GM18498 (cell line): ENCODE measurements at regions not wholly inside any gene's neighbourhood (a gene's known extent, or its start where the extent isn't known, plus 50 kb on each side); places are given as distances from the start of the nearest gene placed in this dataset.
"Not testable (repeated sequence)": the region's sequence is repeated elsewhere in the genome, so short reads cannot be mapped to it uniquely, and the experiment has no call there.

Source experiments
- ATAC-seq: cut with Tn5 transposase; IDR thresholded peaks from one replicate; pipeline ENCODE4 v1.9.1; 2021; ENCODE audit warnings: mild to moderate bottlenecking, moderate library complexity; ENCODE audit not compliant: unreplicated experiment

DNA sequence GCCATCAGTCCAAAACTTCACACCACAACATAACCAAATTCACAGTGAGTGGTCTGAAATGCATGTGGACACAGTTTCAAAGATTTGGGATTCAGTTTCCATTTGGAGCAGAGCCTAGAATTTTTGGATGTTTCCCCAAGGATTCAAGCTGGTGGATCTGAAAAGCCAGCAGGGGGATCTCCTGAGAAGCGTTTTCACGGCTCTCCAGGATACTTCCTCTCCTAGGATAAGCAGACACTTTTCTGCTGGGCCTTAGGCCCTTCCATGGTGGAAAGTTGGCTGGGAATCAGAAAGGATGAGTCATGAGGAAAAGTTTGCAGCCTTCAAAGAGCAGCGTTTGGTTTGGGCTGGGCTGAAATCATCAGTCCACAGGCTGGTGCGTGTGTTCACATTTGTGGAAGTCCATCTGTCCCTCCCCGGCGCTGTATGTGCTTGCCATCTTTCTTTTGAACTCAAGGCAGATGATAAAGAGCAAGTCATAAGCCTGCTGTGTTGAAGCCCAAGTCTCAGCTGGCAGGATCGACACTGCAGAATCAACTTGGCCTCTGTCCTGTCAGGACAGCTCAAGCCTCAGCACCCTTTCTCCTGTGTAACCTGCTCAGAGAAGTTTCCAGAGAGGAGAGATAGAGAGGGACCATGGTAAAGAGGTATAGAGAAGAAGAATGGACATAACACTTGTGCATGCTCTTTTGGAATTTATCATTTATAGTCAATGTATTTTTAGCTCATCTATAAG lies 152.6 kb upstream of the MSX2 start:
- no peak for ATAC-seq

DNA sequence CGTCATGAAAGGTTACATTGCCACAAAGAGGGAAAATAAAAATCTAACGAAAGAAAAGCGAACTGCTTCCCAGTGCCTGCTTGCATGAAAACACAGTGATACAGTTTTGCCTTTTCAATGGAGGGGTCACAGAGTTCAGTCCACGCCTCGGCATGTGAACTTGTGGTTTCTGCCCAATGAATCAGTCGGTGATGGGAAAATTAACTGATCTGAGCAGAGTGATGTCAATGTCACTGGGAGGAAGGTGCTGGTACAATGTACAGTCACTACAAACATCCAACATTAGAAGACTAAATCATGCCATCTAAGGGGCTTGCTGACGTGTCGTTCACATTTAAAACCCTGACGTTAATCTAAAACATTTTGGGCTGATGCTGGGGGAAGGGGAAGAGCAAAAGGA lies 151.8 kb upstream of the MSX2 start:
- no peak for ATAC-seq

DNA sequence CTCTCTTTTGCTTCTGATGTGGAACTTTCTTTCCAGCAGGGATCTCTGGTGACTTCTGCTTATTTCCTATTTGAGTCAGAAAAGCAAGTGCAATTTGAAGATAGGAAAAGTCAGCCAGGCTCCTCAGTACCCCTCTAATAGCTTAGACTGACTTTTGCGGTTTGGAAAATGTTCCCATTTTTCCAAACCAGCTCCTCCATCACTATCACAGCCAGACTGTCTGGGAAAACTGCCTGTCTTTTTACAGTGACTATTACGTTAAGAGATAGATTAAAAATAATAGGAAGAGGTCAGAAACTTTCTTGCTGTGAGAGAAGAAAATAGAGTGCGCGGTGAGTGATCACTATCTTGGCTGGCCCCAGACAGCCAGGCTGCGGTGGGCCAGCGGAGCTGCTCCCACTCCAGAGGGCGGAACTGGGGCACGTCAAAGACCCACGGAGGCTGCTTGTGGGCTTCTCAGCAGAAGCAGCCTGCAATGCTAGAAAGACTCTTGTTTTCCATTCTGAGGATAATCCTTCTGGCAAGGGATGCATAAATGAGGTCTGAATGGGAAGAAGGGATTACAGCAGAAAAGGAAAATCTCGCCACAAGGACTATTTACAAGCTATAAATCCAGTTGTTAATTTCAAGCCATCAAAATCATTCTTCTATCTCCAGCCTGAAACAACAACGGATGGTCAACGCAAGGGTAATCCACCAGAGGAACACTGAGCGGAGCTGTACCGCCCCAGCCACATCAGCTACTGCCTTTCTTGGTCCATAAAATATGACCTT lies 151.0 kb upstream of the MSX2 start:
- no peak for ATAC-seq

DNA sequence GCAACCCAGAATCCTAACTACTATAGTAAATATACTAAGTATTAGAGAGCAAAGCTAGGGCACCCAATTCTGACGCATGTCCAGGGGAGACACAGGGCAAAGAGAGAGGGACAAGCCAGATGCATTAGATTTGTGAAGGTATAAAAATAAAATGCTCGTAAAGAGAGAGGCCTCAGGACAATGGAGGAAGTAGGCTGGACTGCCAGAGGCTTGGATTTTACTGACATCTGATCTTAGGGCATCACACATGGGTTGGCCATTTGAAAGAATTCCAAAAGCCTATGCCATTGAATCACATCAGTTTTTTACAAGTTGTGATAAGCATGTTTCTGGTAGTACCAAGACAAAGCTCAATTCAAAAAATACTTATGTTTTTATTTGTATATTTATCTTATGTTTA lies 149.3 kb upstream of the MSX2 start:
- no peak for ATAC-seq

DNA sequence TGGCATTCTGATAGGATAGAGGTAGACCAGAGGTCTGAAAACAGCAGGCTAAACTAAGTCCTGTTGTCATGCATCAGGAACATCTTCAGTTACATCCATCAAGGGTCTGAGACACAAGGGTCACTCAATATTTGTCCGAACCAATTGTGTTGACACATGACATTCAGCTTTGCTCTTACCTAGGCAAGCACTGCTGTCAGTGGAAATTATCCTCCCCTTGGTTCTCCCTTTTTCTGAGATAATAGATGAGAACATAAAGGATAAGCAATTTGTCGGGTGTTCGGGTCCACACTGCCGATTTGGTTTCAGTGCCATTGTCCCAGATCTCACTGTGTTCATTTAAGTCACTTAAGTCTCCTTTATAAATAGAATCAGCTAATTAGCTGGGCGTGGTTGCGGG lies 148.3 kb upstream of the MSX2 start:
- no peak for ATAC-seq

DNA sequence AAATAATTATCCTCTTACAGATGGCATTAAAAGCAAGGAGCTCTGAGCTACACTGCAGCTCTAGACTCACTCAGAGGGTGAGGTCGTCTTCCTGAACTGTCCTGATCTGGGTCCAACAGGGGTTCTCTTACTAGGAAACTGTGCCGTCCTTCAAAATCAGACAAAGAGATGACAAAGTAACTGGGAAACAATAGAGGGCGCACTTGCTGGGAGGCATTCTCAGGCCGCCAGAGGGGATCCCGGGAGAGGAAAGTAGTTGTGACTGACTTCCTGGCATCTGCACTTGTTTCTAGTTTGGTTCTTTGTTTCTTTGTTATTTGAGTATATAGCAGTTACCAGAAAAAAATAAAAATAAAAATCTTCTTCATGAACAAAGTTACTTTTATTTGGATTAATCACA lies 142.9 kb upstream of the MSX2 start:
- no peak for ATAC-seq

DNA sequence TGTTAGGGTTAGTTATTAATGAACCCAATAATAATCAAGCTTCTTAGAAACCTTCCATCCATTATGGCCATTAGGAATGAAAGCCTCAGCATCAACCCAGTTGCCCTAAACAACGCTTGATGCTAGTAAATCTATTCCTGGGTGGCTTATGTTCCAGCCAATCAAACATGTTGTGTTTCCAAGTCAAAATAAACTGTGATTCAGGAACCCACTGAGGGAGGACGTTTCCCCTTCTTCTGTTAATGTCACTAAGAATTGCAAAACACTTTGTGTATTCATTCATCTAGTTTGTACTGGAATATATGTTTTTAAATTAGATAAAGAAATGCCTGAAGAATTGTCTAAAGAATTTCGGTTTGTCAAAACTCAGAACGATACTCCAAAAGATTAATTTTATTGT lies 142.5 kb upstream of the MSX2 start:
- no peak for ATAC-seq

DNA sequence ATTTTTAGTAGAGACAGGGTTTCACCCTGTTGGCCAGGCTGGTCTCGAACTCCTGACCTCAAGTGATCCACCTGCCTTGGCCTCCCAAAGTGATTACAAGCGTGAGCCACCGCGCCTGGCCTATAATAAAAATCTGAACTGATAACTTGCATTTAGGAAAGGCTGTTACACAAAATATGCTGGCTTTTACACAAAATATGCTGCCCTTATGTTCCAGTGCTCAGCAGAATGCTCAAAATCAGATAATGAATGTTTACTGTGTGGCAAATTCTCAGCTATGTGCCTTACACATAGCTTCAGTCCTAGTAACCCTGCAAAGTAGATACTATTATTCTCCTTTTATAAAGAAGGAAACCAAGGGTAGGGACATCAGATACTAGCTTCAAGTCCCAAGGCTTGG lies 141.3 kb upstream of the MSX2 start:
- ATAC-seq, result no peak

DNA sequence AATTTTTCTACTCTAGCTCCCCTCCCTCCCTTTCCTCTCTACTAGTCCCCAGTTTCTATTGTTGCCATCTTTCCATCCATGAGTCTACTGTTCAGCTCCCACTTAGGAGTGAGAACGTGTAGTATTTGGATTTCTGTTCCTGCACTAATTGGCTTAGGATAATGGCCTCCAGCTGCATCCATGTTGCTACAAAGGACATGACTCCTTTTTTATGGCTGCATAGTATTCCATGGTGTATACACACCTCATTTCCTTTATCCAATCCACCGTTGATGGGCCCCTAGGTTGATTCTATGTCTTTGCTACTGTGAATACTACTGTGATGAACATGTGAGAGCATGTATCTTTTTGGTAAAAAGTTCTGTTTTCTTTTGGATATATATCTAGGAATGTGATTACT lies 138.9 kb upstream of the MSX2 start:
- no peak for ATAC-seq

DNA sequence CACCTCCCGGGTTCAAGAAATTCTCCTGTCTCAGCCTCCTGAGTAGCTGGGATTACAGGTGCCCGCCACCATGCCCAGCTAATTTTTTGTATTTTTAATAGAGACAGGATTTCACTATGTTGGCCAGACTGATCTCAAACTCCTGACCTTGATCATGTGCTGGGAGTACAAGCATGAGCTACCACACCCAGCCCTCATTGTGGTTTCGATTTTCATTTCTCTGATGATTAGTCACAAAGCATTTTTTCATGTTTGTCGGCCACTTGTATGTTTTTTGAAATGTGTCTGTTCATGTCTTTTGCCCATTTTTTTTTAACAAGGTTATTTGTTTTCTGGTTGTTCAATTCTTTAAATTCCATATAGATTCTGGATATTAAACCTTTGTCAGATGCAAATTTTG lies 138.2 kb upstream of the MSX2 start:
- ATAC-seq, result not testable (repeated sequence)

DNA sequence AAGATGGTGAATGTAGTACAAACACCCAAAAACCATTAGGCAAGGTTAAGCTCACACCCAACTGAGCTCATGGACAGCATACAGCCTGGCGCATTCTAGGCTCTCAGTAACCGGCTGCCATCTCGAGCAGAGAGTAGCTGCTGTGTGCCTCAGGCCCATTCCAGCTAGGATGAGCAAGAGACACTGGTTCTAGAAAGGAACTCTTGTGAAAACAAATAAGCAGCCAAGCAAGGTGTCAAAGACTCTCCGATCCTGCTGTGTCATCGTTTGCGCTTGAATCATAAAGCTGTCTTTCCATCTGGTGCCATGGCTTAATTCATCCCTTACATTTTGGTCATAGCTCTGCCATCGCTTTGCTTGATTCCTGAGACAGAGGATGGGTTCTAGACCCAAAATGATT lies 135.4 kb upstream of the MSX2 start:
- ATAC-seq, result no peak

DNA sequence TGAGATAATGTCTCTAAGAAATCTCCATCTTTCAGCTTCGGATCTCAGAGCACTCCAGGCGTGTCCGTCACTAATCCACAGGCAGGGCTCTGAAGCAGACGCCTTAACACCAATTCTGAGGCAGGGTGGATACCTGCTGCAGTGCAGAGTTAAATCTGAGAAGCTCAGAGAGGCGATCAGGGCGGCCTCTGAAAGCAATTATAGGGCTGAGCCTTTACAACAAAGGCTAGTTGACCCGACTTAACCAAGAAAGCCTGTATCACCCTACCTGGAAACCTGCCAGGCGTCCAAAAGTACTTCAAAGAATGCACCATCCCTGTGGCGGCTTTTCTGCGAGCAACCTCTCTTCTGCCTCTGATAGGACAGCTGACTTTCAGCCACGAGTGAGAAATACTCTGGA lies 134.8 kb upstream of the MSX2 start:
- ATAC-seq, result no peak

DNA sequence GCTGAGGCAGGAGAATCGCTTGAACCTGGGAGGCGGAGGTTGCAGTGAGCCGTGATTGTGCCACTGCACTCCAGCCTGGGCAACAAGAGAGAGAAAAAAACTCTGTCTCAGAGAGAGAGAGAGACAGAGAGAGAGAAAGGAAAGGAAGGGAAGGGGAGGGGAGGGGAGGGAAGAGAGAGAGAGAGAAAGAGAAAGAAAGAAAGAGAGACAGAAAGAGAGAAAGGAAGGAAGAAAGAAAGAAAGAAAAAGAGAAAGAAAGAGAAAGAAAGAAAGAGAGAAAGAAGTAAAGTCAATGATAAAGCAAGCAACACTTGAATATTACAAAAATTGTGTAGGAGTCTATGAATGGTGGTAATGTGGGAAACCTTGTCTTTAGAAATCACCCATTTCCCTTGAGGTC lies 133.6 kb upstream of the MSX2 start:
- no peak for ATAC-seq

DNA sequence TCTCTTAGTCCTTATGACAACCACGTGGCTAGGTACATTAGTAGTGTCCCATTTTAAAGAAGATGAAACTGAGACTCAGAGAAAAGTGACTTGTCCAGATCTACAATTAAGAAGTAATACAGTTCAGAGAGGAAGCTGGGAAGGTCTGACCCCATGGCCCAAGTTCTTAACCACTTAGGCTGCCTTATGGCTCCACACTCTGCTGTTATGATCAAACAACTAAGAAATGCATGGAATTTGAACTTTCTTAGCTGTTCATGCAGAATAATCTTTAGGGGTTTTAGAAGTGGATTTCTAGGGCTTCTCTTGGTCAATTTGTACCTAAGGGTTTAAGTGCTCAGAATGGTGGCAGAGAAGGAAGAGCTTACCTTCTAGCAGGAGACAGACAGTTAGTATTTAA lies 128.0 kb upstream of the MSX2 start:
- no peak for ATAC-seq

DNA sequence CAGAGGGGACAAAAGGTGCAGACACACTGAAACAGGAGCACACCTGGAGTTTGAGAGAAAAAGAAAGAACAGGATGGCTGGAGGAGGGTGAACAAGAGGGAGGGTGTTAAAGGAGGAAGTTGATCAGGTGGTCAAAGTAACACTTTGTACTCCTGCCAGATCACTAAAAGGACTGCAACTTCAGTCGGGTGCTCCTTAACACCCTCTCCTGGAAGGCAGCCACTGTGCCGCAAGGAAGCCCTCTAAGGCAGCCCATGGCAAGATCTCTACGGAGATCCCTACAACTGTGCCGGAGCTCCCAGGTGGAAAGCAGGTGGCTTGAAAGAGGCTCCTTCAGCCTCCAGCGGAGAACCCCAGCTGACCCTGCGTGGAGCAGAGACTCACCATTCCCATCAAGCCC lies 124.4 kb upstream of the MSX2 start:
- no peak for ATAC-seq

DNA sequence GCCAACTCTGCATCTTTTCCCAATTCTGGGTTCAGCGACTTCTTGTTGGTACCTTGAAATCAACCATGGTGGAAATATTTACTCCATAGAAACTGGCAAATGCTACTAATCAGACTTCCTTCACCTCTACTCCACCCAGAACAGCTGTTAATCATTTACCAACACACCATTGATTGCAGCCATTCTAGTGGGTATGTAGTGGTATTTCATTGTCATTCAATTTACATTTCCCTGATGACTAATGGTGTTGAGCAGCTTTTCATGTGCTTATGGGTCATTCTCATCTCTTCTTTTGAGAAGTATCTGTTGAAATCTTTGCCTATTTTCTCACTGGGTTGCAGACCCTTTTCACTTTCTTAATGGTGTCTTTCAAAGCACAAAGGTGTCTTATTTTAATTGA lies 122.4 kb upstream of the MSX2 start:
- no peak for ATAC-seq

DNA sequence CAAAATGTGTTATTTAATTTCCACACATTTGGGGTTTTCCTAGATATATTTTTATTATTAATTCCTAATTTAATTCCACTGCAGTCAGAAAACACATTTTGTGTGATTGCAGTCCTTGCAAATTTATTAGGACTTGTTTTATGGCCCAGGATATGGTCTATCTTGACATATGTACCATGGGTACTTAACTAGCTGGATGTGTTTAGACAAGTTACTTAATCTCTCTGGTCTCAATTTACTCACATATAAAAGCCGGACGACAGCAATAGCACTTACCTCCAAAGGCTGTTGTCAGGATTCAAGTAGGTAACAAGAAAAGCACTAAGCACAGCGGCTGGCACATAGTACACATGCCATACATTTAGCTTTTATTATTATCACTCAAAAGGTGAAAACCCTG lies 118.2 kb upstream of the MSX2 start:
- ATAC-seq, result no peak

DNA sequence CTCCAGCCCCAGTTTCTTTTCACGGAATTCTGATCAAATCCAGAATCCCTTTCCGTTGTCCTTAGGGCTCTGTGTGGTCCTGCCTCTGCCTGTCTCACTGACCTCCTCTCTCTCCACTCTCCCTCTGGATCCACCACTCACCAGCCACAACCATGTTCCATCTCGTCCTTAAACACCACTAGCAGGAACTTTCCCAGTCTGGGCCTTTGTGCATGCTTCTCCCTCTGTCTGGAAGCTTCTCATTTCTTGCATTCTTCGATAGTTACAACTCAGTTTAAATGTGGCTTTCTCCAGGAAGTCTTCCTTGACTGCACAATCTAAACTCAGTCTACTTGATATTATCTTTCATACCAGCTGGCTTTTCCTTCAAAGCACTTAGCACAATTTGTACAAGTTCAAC lies 117.7 kb upstream of the MSX2 start:
- ATAC-seq, result no peak

DNA sequence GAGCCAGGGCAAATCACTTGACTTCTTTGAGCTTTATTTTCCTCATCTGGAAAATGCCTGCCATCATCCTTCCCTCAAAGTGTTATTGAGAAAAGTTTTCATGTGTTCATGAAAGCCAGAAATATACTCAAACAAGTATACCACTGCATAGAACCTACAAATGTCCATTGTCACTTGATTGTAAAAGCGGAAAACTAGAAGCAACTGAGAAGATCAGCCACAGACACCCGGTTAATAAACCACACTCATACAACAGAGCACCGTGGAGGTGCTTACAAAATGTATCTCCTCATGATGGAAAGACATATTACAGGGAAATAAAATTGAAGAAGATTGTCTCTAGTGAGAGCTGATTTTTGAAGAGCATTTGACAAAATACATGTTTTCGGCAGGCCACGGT lies 117.2 kb upstream of the MSX2 start:
- ATAC-seq, result no peak

DNA sequence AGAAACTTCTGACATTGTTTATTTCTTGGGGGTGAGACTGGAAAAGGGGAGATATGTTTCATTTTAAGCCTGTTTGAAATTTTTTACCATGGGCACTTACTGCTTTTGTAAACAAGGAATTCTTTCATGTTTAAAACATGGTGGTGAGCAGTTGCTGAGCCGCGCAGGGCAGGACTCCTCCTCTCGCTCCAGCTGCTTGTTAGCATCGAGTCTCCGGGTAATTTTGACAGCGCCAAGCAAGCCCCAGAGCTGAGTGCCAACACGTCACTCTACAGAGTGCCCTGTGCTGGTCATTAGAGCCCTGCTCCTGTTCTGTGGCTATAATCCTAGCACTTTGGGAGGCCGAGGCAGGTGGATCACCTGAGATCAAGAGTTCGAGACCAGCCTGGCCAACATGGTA lies 116.5 kb upstream of the MSX2 start:
- no peak for ATAC-seq

DNA sequence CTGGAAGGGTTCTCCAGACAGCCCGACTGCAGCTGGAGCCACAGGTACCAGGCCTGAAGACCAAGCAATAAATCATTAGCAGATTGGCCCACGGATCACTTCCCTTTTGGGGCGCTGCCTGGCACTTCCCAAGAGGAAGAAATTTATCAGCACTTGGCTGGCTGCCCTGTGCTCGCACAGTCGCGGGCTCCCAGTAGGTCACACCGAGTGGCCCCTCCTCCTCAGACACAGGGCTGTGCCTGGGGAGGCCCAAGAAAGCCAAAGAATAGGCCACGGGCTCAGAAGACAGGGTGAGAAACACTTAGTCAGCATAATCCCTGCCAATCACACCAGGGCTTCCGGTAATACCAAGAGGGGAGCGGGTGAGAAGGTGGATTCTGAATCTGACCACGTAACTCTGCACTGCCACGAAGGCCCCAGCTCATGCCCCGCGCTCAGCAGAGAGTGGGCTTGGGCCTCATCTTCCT lies 115.7 kb upstream of the MSX2 start:
- no peak for ATAC-seq

DNA sequence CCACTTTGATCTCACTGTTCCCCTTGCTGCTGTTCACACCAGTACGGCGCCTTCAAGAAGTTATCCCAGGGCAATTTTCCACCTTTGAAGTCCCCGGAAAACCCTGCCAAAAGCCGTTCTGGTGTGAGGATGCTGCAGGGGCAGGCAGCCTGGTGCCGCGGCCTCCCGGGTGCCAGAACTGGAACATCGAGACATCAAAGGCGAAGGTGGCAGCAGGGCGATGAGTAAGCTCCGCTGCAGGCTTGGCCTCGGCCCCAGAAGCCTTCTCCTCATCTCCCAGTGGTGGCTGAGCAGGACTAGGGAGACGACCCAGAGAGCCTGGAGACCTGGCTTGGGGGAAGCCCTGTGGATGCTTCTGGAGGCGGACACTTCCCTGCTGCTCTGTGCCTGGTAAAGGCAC lies 115.3 kb upstream of the MSX2 start:
- ATAC-seq, result no peak

DNA sequence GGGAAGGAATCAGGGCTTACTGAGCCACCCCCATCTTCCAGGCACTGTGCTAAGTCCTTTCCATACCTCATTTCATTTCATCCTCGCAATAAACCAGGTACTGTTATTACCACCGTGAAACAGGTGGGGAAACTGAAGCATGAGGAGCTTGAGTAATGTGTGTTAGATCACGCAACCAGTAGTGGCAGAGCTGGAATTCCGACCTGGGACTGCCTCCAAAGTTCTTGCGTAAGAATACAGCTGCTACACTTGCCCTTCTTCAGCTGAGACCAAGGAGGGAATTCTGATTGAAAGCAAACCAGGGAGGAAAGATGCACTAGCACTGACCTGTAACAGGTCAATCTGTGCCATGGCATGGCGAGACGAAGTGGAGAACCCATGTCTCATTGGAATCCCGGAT lies 113.4 kb upstream of the MSX2 start:
- no peak for ATAC-seq
